Activated effector memory CD4-positive, alpha-beta T cell treated with Interleukin-2 at 50 U/mL for 16 hours (primary cell): ENCODE measurements at regions not wholly inside any gene's neighbourhood (a gene's known extent, or its start where the extent isn't known, plus 50 kb on each side); places are given as distances from the start of the nearest gene placed in this dataset.

ENCODE experiments used
- DNase-seq: peaks from one replicate; pipeline ENCODE4 v3.0.0-alpha.2; 2020

DNA sequence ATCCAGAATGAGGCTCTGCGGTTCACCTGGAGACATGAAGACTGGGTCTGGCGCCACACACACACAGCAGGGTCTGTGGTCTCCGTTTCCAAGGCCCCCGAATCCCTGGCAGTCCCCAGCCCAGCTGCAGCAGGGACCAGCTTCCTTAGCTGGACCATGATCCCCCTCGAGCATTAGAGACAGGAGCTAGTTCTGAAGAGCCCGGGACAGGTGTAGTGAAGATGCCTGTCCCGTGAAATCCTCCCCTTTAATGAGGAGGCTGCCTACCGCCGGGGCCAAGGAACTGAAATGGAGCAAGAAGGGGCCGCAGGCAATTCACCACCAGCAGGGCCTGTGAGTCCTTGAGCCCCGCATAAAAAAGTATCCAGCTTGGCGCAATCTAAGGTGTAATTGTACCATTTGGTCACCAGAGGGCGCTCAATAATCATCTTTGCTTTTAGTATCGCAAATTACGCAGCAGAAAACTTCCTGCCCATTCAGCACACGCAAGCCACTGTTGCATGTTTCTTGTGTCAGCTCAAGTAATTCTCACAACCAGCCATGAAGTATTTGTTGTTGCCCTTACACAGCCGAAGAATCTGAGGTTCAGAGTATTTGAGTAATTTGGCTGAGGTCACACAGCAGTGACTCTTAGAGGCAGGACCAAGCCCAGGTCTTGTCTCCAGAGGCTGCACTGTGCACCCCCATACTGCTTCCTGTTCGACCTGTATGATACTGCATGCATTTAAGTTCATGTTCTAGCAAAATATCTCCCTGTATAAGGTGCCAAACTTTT, 54.3 kb upstream of the PPP2R5C start:
- peak; percentile 36 for DNase-seq

DNA sequence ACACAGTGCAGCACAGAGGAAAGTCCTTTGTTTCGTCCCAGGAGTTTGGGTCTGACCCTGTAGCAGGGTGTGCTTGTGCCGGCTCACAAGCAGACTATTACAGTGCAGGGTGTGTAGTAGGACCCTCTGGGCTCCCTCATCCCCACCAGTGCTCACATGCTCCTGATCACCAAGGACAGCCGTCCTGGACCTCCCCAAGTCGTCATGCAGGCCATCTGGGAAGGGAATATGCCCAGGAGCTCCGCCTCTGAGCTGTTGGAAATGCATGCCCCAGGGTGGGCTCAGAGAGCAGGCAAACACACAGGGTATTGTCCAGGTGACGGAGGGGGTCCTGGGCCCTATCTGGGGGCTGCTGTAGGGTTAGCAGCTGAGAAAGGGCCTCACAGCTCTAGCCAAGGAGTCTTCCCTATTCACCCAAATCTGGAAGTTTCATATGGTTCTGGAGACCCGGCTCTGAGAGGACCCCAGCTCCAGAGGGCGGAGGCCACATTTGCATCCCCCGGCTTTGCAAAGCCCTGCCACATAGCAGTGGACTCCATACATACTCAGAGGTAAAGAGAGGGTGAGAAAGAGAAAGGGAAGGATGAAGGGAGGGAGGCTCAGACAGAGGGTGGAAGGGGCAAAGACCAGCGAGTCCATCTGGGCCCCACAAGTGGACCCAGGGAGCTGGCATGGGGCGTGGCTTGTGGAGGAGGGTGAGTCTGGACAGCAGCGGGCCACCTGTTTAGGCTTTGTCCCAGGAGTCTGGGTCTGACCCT, 53.5 kb upstream of the PPP2R5C start:
- no peak for DNase-seq

DNA sequence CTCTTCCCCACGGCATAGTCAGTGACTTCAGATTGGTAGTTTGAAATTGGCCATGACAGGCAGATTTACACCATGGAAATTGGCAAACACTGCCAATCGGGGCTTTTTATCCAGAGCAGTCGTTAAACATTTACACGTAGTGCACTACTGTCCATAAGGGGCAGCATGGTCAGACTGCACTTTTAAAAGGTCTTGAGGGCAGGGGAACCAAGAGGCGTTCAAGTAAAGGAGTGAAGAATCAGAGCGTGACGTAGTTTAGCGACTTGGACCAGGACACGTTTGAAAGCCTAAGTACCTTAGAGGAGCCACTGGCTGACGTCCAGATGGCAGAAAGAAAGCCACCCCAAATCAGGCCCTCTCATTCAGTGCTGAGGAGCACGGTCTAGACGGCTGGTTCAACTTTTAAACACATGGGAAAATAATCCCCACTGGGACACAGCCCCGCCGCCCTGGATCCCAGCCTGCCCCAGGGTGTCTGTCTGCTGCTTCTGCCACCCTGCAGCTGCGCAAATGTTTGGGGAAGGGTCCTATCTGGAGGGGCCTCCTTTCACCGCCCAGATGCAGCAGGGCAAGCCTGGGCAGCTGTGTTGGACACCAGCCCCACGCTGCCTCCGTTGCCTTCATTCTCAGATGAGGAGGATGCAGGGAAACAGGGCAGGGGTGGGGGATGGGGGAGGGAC, 52.5 kb upstream of the PPP2R5C start:
- no peak for DNase-seq

DNA sequence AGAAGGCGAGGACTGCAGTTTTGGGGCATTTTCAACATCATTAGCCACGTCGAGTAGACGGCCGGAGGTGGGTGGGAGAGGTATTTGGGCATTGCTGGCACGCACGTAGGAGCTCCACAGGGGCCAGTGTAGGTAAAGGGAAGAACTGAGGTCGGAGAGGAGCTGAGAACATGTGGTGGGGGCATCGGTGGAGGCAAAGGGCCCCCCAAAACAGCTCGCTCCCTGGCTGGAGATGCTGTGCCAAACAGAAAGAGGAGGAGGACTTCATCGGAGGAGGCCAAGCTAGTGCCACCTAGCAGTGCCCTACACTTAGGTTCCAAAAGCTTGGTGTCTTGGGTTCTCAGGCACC, 52.0 kb upstream of the PPP2R5C start:
- DNase-seq, result no peak

DNA sequence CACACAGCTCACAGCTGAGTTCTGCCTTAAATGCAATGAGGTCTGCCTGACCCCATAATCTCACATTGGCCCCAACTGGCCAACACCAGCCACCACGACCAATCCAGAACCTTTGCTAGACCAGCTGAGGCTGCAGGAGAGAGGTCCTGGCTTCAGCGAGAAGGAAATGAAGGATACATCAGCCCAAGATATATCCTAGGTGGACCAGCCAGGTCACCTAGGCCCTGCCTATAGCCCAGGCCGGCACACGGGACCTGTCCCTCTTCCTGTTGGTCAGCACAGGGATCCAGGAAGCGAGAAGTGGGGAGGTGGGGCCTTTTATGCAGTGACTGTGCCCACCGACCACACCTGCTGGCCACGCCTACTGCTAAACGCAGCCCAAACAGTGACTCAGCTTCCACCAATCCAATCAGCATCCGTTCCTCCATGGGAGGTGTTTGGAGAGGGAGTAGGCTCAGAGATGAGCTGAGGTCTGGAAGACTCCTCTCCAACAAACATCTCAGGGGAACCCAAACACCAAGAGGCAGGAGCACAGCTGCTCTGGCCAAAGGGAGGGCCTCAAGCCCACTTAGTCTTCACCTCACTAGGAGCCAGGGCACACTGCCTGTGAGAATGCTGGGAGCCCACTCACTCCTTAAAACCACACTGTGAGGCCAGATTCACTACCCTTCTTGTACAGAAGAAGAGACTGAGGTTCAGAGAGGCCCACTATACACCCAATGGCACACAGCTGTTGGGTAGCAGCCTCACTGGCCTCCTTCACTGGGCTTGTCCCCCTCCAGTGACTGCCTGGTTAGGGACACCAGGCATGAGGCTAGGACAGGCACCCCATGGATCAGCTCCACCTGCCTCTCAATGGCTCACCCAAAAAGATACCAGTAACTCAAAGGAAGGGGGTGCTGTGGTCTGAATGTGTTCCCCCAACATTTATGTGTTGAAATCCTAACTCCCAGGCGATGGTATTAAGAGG, 51.3 kb upstream of the PPP2R5C start:
- DNase-seq, result no peak

DNA sequence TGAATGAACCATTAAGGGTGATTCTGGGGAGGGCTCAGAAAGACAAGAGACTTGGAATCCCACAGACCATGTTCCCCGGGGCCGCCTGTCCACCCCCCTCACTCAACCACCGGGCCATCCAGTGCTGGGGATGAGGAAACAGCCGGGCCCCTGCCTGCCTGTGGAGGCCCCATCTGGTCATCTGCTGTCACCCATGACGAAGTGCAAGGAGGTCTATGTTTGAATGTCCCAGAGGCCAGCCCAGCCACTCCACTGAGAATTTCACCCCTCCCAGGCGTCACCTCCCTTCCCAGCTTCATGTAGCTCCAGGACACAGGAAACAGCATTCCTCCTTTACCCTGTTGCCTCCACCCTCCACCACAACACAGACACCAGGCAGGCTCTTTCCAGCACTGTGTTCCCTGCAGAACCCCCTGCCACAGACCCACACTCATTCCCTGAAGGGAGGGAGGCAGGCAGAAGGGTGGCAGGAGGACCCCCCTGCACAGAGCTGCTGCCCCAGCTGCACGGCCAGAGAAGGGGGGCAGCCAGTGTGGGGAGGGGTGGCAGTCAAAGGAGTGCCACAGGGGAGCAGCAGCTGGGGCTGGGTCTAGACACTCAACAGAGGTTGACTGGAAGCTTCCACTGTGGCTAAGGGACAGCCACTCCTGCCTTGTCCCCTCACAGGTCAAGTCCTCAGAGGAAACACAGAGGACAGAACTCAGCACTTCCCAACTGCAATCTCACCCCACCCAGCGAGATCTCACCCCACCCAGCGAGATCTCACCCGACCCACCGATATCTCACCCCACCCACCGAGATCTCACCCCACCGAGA, 50.3 kb upstream of the PPP2R5C start:
- no peak for DNase-seq
